Cardiac muscle cell (in vitro differentiated cells and primary cell): ENCODE measurements at regions not wholly inside any gene's neighbourhood (a gene's known extent, or its start where the extent isn't known, plus 50 kb on each side); places are given as distances from the start of the nearest gene placed in this dataset.

ENCODE experiments used
- DNase-seq, 2 donors: peaks; one replicate each; pipeline versions ENCODE4 v3.0.0 to v3.0.0-alpha.2; 2010 to 2017; ENCODE audit warnings: low read depth in 1 of 2, low spot score in 1 of 2
- H3K27ac ChIP-seq: fragments of 200-600 bp; sonication (generic); 2 replicates; pipeline ENCODE4 v1.5.1; 2016
- H3K27me3 ChIP-seq: fragments of 200-600 bp; sonication (generic); 2 replicates; pipeline ENCODE4 v1.6.0; 2016; ENCODE audit warnings: control low read depth
- H3K36me3 ChIP-seq: fragments of 200-600 bp; sonication (generic); 2 replicates; pipeline ENCODE4 v1.5.1; 2016; ENCODE audit warnings: control low read depth
- H3K4me1 ChIP-seq: fragments of 200-600 bp; sonication (generic); 2 replicates; pipeline ENCODE4 v1.8.1; 2017; ENCODE audit warnings: low read depth, mild to moderate bottlenecking, mixed run types
- H3K4me3 ChIP-seq: fragments of 200-600 bp; sonication (generic); 2 replicates; pipeline ENCODE4 v1.5.1; 2016; ENCODE audit warnings: mild to moderate bottlenecking
- H3K9me3 ChIP-seq: fragments of 200-600 bp; sonication (generic); 2 replicates; pipeline ENCODE4 v1.5.1; 2017; ENCODE audit warnings: low read depth, mild to moderate bottlenecking, control low read depth
- TF ChIP-seq, protein P1 (sequence below): IDR thresholded peaks from 2 replicates; pipeline ENCODE4 v1.5.1; 2012; ENCODE audit warnings: low read depth, mild to moderate bottlenecking, low read length

DNA sequence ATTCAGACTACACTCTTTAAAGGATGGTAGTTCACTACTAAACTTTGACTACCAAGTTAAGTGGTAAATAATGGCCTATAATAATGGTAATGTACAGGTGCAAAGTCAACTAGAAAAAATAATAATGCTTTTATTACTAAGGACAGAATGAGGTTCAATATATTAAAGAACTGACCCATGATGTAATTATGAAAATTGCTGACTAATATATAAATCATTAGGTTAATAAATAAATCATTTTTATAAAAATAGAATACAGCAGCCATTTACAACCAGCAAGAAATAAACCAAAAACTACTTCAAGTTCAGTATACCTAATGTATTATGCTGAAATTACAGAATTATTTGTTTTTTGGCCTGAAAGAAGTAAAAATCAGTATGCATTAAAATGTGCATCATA is 577.2 kb downstream of the PPARGC1A start:
- Histone ChIP-seq H3K36me3 (no peaks in the 10 kb centered on the region), H3K27me3 (no peaks in the 10 kb centered on the region), H3K4me1 (no peaks in the 10 kb centered on the region), H3K9me3 (no peaks in the 10 kb centered on the region), H3K4me3 (no peak overlapping the region), H3K27ac (no peak overlapping the region)
- TF ChIP-seq, protein P1, sequence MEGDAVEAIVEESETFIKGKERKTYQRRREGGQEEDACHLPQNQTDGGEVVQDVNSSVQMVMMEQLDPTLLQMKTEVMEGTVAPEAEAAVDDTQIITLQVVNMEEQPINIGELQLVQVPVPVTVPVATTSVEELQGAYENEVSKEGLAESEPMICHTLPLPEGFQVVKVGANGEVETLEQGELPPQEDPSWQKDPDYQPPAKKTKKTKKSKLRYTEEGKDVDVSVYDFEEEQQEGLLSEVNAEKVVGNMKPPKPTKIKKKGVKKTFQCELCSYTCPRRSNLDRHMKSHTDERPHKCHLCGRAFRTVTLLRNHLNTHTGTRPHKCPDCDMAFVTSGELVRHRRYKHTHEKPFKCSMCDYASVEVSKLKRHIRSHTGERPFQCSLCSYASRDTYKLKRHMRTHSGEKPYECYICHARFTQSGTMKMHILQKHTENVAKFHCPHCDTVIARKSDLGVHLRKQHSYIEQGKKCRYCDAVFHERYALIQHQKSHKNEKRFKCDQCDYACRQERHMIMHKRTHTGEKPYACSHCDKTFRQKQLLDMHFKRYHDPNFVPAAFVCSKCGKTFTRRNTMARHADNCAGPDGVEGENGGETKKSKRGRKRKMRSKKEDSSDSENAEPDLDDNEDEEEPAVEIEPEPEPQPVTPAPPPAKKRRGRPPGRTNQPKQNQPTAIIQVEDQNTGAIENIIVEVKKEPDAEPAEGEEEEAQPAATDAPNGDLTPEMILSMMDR, result no peak
- DNase-seq, result no peak

DNA sequence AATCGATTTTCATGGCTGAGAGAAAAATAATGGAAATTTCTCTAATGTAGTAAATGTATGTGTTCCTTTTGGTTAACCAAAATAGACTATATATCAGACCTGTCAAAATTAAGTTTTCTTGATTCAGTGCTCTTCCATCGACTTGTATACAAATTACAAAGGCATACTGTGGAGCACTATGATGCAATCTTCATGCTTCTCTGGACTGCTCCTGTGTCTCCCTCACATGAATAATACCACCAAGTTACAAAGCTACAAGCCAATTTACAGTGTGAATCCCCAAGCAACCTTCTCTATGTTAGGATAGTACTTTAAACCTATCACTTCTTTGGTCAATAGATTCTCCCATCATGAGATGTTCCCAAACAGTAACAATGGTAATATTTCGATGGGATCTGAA is 577.9 kb downstream of the PPARGC1A start:
- TF ChIP-seq, protein P1, result no peak
- Histone ChIP-seq H3K27ac (no peak overlapping the region), H3K27me3 (no peaks in the 10 kb centered on the region), H3K9me3 (no peaks in the 10 kb centered on the region), H3K36me3 (no peaks in the 10 kb centered on the region), H3K4me3 (no peak overlapping the region), H3K4me1 (no peaks in the 10 kb centered on the region)
- DNase-seq, result no peak

DNA sequence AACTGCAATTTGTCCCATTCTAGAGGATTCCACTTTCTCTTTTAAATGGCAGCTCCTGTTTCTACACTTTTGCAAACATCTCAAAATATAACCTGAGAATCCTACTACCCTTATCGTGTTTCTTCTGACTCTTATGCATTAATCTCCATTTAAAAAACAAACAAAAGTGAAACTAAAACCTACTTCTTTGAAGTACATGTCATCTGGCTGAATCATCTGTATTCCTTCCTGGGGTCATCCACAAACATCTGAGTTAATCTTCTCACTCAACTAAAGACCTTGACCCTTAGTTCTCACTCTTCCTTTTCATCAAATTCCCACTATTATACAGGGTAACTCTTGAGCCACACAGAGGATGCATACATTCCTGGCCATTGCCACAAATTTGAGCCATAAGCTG is 584.8 kb downstream of the PPARGC1A start:
- no peak for DNase-seq
- no peaks in the 10 kb centered on the region for H3K36me3 ChIP-seq

DNA sequence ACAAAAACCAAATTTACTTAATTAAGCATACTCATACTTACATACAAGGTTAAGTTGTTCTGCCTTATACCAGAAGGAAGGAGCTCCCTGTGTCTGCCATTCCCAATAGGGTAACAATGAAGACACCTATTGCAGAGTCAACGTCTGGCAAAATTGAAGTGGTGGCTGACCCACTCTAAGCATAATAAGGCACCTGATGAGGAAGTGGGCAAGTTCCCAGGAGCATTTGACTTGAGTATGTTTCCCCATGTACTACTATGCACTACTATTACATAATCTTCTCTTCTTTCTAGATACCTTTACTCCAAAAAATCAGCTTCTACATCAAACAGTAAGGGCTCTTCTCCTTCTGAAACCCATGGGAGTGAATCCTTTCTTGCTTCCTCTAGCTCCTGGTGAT is 591.5 kb downstream of the PPARGC1A start:
- no peaks in the 10 kb centered on the region for H3K4me1 ChIP-seq
- H3K27me3 ChIP-seq, result no peaks in the 10 kb centered on the region
- H3K27ac ChIP-seq, result no peak overlapping the region
- no peaks in the 10 kb centered on the region for H3K36me3 ChIP-seq
- H3K4me3 ChIP-seq, result no peak overlapping the region
- H3K9me3 ChIP-seq, result no peaks in the 10 kb centered on the region
- TF ChIP-seq, protein P1, result no peak
- no peak for DNase-seq

More for the DNA sequence above, 584.8 kb downstream of the PPARGC1A start:
- Histone ChIP-seq H3K4me1 (no peaks in the 10 kb centered on the region), H3K27me3 (no peaks in the 10 kb centered on the region), H3K4me3 (no peak overlapping the region), H3K27ac (no peak overlapping the region), H3K9me3 (no peaks in the 10 kb centered on the region)
- TF ChIP-seq, protein P1, result no peak

DNA sequence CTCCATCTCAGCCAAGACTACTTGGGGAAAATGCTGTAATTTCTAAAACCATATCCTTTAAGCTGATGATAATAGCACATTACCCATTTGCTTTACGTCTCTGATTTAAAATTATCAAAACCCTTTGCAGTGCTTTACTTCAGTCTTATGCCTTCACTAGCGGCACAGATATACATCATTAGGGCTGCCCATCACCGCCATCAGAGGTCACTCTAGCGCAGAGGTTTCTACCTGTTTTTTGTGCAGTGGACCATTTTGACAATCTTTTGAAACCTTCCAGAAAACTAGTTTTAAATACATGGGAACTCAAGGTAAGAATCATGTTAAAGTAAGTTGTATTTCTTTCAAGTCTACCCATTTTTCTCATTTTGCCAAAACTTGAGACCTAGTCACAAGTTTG is 592.5 kb downstream of the PPARGC1A start:
- no peak for DNase-seq
- TF ChIP-seq, protein P1, result no peak
- Histone ChIP-seq H3K9me3 (no peaks in the 10 kb centered on the region), H3K27me3 (no peaks in the 10 kb centered on the region), H3K27ac (no peak overlapping the region), H3K36me3 (no peaks in the 10 kb centered on the region), H3K4me3 (no peak overlapping the region), H3K4me1 (no peaks in the 10 kb centered on the region)

DNA sequence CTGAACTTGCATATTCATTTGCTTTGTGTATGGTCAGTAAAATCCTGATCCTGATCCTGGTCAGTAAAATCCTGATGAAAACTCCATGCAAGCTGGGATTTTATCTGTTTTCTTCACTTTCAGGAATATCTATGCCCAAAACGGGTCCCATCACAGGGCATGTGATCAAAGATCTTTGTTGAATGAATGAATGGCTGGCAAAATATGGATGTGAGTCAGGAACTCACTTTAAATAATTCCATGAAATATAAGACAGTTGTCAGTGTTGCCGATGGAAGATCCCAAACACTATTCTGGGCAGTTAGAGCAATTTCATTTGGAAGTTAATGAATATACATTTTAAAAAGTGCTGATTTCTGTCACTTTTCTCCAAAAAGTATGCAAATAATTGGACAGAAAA is 598.4 kb downstream of the GBA3 start:
- Histone ChIP-seq H3K9me3 (no peaks in the 10 kb centered on the region), H3K4me1 (no peaks in the 10 kb centered on the region), H3K27ac (no peak overlapping the region), H3K4me3 (no peak overlapping the region), H3K36me3 (no peaks in the 10 kb centered on the region), H3K27me3 (no peaks in the 10 kb centered on the region)
- TF ChIP-seq, protein P1, result no peak
- DNase-seq, result no peak
